ENCODE measurements at regions not wholly inside any gene's neighbourhood (a gene's known extent, or its start where the extent isn't known, plus 50 kb on each side); places are given as distances from the start of the nearest gene placed in this dataset.
"Not testable (repeated sequence)": the region's sequence is repeated elsewhere in the genome, so short reads cannot be mapped to it uniquely, and the experiment has no call there.

DNA sequence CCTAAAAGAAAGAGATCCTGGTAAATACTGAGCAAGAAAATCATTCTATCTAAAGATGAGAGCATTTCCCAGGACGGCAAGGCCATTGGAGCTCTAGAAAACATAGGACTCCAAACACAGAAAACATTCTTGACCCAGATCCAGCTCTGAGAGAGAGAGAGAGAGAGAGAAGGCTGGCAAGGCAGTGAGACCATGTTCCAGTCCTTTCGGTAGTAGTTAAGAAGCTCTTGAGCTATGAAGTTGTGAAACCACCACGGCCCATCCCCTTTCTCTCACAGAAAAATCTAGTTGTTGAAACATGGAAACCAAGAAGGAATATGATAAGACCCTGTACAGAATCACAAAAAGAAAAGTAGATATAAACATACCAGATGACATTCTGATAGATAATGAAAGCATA, 212.4 kb upstream of the NPSR1 start:
- Histone ChIP-seq H3K4me1 (no peaks in the 10 kb centered on the region), H3K27me3 (no peaks in the 10 kb centered on the region), H3K36me3 (no peaks in the 10 kb centered on the region), H3K4me3 (no peak overlapping the region), H3K9me3 (peaks cover 0 to 6% (median 0%) of the 10 kb centered on the region in 4 donors), H3K27ac (no peak overlapping the region)
- 86 to 87% methylated on average over 3 of the region's 3 CpGs for WGBS, 2 donors
- TF ChIP-seq EP300 (IDR thresholded peaks at IDR 0.05) (no peak), POLR2A (IDR thresholded peaks at IDR 0.05) (no peak), POLR2AphosphoS5 (IDR thresholded peaks at IDR 0.05) (no peak)
- TF ChIP-seq, protein P1, sequence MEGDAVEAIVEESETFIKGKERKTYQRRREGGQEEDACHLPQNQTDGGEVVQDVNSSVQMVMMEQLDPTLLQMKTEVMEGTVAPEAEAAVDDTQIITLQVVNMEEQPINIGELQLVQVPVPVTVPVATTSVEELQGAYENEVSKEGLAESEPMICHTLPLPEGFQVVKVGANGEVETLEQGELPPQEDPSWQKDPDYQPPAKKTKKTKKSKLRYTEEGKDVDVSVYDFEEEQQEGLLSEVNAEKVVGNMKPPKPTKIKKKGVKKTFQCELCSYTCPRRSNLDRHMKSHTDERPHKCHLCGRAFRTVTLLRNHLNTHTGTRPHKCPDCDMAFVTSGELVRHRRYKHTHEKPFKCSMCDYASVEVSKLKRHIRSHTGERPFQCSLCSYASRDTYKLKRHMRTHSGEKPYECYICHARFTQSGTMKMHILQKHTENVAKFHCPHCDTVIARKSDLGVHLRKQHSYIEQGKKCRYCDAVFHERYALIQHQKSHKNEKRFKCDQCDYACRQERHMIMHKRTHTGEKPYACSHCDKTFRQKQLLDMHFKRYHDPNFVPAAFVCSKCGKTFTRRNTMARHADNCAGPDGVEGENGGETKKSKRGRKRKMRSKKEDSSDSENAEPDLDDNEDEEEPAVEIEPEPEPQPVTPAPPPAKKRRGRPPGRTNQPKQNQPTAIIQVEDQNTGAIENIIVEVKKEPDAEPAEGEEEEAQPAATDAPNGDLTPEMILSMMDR (IDR thresholded peaks at IDR 0.05) = no peak
- DNase-seq = no peak
- intact Hi-C loops (cut with DNase I) = no loop called here

DNA sequence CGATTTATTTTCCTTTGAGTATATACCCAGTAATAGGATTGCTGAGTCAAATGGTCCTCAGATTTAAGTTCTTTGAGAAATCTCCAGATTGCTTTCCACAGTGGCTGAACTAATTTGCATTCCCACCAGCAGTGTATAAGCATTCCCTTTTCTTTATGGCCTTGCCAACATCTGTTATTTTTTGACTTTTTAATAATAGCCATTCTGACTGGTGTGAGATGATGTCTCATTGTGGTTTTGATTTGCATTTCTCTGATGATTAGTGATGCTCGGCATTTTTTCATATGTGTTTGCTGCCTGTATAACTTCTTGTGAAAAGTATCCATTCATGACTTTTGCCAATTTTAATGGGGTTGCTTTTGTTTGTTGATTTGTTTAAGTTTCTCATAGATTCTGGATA, 209.5 kb upstream of the NPSR1 start:
- H3K4me3 ChIP-seq; H3K27ac ChIP-seq; H3K9me3 ChIP-seq; H3K36me3 ChIP-seq; H3K27me3 ChIP-seq; H3K4me1 ChIP-seq; DNase-seq; intact Hi-C loops (cut with DNase I): not testable (repeated sequence)
- 82 to 87% methylated on average over 2 of the region's 2 CpGs for WGBS, 2 donors

DNA sequence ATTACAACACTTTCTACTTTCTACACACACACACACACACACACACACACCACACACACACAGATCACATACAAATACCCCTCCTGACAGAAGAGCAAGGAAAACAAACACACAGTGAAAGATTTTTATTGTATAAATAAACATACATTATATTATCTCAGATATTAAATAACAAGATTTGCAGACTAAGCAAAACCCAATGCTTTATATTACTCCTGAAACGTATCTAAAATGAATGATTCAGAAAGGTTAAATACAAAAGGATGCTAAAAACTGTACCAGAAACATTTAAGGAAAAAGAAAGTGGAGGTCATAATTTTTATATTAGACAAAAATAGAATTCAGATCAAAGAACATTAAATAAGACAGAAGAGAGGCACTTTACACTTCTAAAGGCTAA, 208.3 kb upstream of the NPSR1 start:
- Histone ChIP-seq H3K36me3 (no peaks in the 10 kb centered on the region), H3K27me3 (no peaks in the 10 kb centered on the region), H3K27ac (no peak overlapping the region), H3K9me3 (peaks cover 0 to 4% (median 0%) of the 10 kb centered on the region in 4 donors), H3K4me3 (no peak overlapping the region), H3K4me1 (no peaks in the 10 kb centered on the region)
- intact Hi-C loops (cut with DNase I) = no loop called here
- TF ChIP-seq EP300 (IDR thresholded peaks at IDR 0.05) = no peak
- no peak for TF ChIP-seq POLR2A (IDR thresholded peaks at IDR 0.05)
- TF ChIP-seq, protein P1 (IDR thresholded peaks at IDR 0.05) = no peak
- no peak for TF ChIP-seq POLR2AphosphoS5 (IDR thresholded peaks at IDR 0.05)
- WGBS, 2 donors = 72 to 80% methylated on average over 1 of the region's 1 CpG
- DNase-seq = no peak

GRCh38 chr7:34451183-34451582, 206.8 kb upstream of the NPSR1 start:
- no peak overlapping the region for H3K27ac ChIP-seq
- H3K4me3 ChIP-seq = no peak overlapping the region
- H3K27me3 ChIP-seq = no peaks in the 10 kb centered on the region
- no peaks in the 10 kb centered on the region for H3K36me3 ChIP-seq
- TF ChIP-seq POLR2A (IDR thresholded peaks at IDR 0.05) (no peak), EP300 (IDR thresholded peaks at IDR 0.05) (no peak), POLR2AphosphoS5 (IDR thresholded peaks at IDR 0.05) (no peak)
- TF ChIP-seq, protein P1 (IDR thresholded peaks at IDR 0.05) = no peak
- no peak for DNase-seq
- no peaks in the 10 kb centered on the region for H3K4me1 ChIP-seq
- WGBS, 2 donors = 97 to 98% methylated on average over 1 of the region's 1 CpG
- peaks cover 0 to 4% (median 0%) of the 10 kb centered on the region in 4 donors for H3K9me3 ChIP-seq
- intact Hi-C loops (cut with DNase I) = no loop called here

DNA sequence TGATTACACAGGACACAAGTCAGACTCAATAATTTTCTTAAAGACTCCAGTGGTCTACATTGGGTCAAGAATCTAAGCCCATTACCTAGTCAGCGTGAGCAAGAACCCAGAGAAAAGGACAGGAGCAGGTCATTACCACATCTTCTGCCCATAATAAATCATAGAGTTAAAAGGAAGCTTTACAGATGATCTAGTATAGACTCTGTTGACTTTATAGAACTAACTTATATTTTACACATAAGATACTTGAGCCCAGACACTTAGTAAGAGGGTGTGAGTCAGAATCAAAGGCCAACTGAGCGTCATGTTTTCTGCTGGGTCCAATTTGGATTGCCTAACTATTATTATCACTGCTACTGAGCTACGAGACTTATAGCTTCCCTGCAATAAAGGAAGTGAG, 206.1 kb upstream of the NPSR1 start:
- 44 to 66% methylated on average over 3 of the region's 3 CpGs for WGBS, 2 donors
- DNase-seq = no peak
- intact Hi-C loops (cut with DNase I) = no loop called here
- Histone ChIP-seq H3K9me3 (peaks cover 0 to 4% (median 0%) of the 10 kb centered on the region in 4 donors), H3K27ac (no peak overlapping the region), H3K36me3 (no peaks in the 10 kb centered on the region), H3K4me3 (no peak overlapping the region), H3K4me1 (no peaks in the 10 kb centered on the region), H3K27me3 (no peaks in the 10 kb centered on the region)
- TF ChIP-seq, protein P1 (IDR thresholded peaks at IDR 0.05) = no peak
- TF ChIP-seq EP300 (IDR thresholded peaks at IDR 0.05) (no peak), POLR2A (IDR thresholded peaks at IDR 0.05) (no peak), POLR2AphosphoS5 (IDR thresholded peaks at IDR 0.05) (no peak)
